GM23248 (cell line): ENCODE measurements at regions not wholly inside any gene's neighbourhood (a gene's known extent, or its start where the extent isn't known, plus 50 kb on each side); places are given as distances from the start of the nearest gene placed in this dataset.

ENCODE experiments used
- DNase-seq: peaks from one replicate; pipeline ENCODE4 v3.0.0-alpha.2; 2015
- H2AFZ ChIP-seq: fragments of 200-600 bp; sonication (generic); 2 replicates; pipeline ENCODE4 v1.6.1; 2016; ENCODE audit warnings: antibody characterized with exemption
- H3F3A ChIP-seq: fragments of 200-600 bp; sonication (generic); 2 replicates; pipeline ENCODE4 v1.6.1; 2016; ENCODE audit warnings: mild to moderate bottlenecking, antibody characterized with exemption, mixed run types; ENCODE audit not compliant: insufficient read depth
- H3K27ac ChIP-seq: fragments of 200-600 bp; sonication (generic); 2 replicates; pipeline ENCODE4 v1.5.1; 2016; ENCODE audit warnings: mild to moderate bottlenecking
- H3K27me3 ChIP-seq: fragments of 200-600 bp; sonication (generic); replicated peaks from 2 replicates; pipeline ENCODE4 v1.6.1; 2016; ENCODE audit warnings: mild to moderate bottlenecking; ENCODE audit not compliant: insufficient read depth
- H3K36me3 ChIP-seq: fragments of 200-600 bp; sonication (generic); 2 replicates; pipeline ENCODE4 v1.6.1; 2016; ENCODE audit warnings: low read depth, mild to moderate bottlenecking
- H3K4me1 ChIP-seq: fragments of 200-600 bp; sonication (generic); 2 replicates; pipeline ENCODE4 v1.6.1; 2016; ENCODE audit warnings: mild to moderate bottlenecking; ENCODE audit not compliant: insufficient read depth
- H3K4me2 ChIP-seq: fragments of 200-600 bp; sonication (generic); one replicate; pipeline ENCODE4 v1.6.1; 2016; ENCODE audit warnings: mild to moderate bottlenecking; ENCODE audit not compliant: unreplicated experiment
- H3K4me3 ChIP-seq: fragments of 200-600 bp; sonication (generic); 2 replicates; pipeline ENCODE4 v1.5.1; 2016; ENCODE audit warnings: mild to moderate bottlenecking
- H3K79me2 ChIP-seq: fragments of 200-600 bp; sonication (generic); 2 replicates; pipeline ENCODE4 v1.6.1; 2016; ENCODE audit warnings: mild to moderate bottlenecking; ENCODE audit not compliant: insufficient read depth
- H3K9ac ChIP-seq: fragments of 200-600 bp; sonication (generic); 2 replicates; pipeline ENCODE4 v1.6.1; 2016; ENCODE audit warnings: mild to moderate bottlenecking
- H3K9me2 ChIP-seq: fragments of 200-600 bp; sonication (generic); 2 replicates; pipeline ENCODE4 v1.6.1; 2016; ENCODE audit warnings: mixed run types, mild to moderate bottlenecking, moderate library complexity; ENCODE audit not compliant: insufficient read depth
- H3K9me3 ChIP-seq: fragments of 200-600 bp; sonication (generic); one replicate; pipeline ENCODE4 v1.6.1; 2017; ENCODE audit warnings: low read depth
- H4K20me1 ChIP-seq: fragments of 200-600 bp; sonication (generic); 2 replicates; pipeline ENCODE4 v1.6.0; 2016; ENCODE audit not compliant: insufficient read depth
- EZH2 ChIP-seq: fragments of 200-600 bp; sonication (generic); IDR thresholded peaks from 2 replicates; pipeline ENCODE4 v1.6.1; 2018; ENCODE audit warnings: antibody characterized with exemption, mild to moderate bottlenecking; ENCODE audit not compliant: insufficient read depth, poor library complexity, severe bottlenecking
- EZH2phosphoT487 ChIP-seq: fragments of 200-600 bp; sonication (generic); IDR thresholded peaks from 2 replicates; pipeline ENCODE4 v1.6.1; 2018; ENCODE audit warnings: antibody characterized with exemption, moderate library complexity, mild to moderate bottlenecking, low read depth; ENCODE audit not compliant: insufficient read depth
- WGBS, 2 experiments: methylation state at CpG; one replicate each; pipeline ENCODE4 v1.1.6; 2015 to 2017; ENCODE audit warnings: low lambda C conversion rate in 2 of 2, low coverage in 1 of 2; ENCODE audit errors: missing lambda C conversion rate in 2 of 2; 5-methylcytosine and 5-hydroxymethylcytosine counted together
- in situ Hi-C: fragments of 300-500 bp; cut with MboI; formaldehyde crosslinking; loops from 2 replicates; pipeline ENCODE4 v1.15.0; 2020

DNA sequence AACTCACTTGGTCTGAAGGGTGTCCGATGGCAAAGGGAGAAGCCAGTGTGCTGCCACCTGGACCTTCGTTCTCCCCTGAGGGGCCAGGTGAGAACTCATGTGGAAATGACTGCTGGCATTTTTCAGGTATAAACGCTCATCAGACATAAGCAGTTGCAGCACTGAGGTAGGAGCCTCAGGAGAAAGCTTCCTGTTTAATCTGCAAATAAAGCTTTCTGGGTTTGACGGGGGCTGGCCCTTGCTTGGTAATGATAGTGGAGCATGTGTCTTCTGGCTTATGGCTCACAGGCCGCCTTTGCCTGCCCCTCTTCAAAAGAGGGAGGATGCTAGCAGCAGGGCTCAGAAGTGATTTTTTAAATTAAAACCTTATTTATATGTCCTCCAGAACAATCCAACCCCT lies 122.1 kb upstream of the SLC24A3 start:
- Histone ChIP-seq H3K4me1 (no peaks in the 10 kb centered on the region), H3K4me2 (no peak overlapping the region), H3F3A (no peaks in the 10 kb centered on the region), H3K4me3 (no peak overlapping the region), H3K27ac (no peak overlapping the region), H3K36me3 (no peaks in the 10 kb centered on the region), H3K79me2 (no peaks in the 10 kb centered on the region), H3K9ac (no peak overlapping the region), H2AFZ (no peak overlapping the region), H3K9me3 (no peaks in the 10 kb centered on the region), H3K9me2 (no peaks in the 10 kb centered on the region), H4K20me1 (no peaks in the 10 kb centered on the region), H3K27me3 (no peaks in the 10 kb centered on the region)
- WGBS, 2 experiments = 28 to 32% methylated on average over 5 of the region's 5 CpGs
- no peak for TF ChIP-seq EZH2phosphoT487
- TF ChIP-seq EZH2 = no peak
- no peak for DNase-seq
- in situ Hi-C loops = no loop called here

GRCh38 chr20:19094959-19095541 lies 117.4 kb upstream of the SLC24A3 start:
- no peaks in the 10 kb centered on the region for H4K20me1 ChIP-seq
- H2AFZ ChIP-seq = no peak overlapping the region
- no peak for TF ChIP-seq EZH2phosphoT487
- TF ChIP-seq EZH2 = no peak
- H3K4me1 ChIP-seq = no peaks in the 10 kb centered on the region
- in situ Hi-C loops = no loop called here
- no peaks in the 10 kb centered on the region for H3K9me2 ChIP-seq
- H3K9me3 ChIP-seq = no peaks in the 10 kb centered on the region
- no peak overlapping the region for H3K9ac ChIP-seq
- no peak overlapping the region for H3K4me2 ChIP-seq
- no peaks in the 10 kb centered on the region for H3K79me2 ChIP-seq
- no peaks in the 10 kb centered on the region for H3K27me3 ChIP-seq
- 42 to 45% methylated on average over 5 of the region's 5 CpGs for WGBS, 2 experiments
- no peaks in the 10 kb centered on the region for H3K36me3 ChIP-seq
- H3K27ac ChIP-seq = no peak overlapping the region
- H3K4me3 ChIP-seq = no peak overlapping the region
- H3F3A ChIP-seq = no peaks in the 10 kb centered on the region
- no peak for DNase-seq

DNA sequence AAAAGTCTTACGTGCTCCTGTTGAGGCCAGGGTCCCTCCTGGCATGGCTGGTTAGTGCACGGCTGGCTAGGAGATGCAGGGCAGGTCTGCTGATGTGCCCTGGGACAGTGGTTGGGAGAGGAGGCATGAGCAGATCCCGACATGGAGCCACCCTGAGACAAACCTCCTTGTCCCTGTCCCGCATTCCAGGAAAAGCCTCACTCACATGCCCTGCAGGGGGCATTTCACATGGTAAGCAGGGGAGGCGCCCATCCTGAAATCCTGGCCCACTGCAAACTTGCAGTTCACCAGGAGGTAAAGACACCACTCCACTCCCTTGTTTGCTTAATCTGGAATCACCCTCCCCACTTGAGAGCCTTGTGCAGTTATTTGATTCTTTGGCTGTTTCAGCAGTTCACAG lies 116.7 kb upstream of the SLC24A3 start:
- Histone ChIP-seq H4K20me1 (no peaks in the 10 kb centered on the region), H3K36me3 (no peaks in the 10 kb centered on the region), H3K9ac (no peak overlapping the region), H3K9me2 (no peaks in the 10 kb centered on the region), H3K27me3 (no peaks in the 10 kb centered on the region), H3K27ac (no peak overlapping the region), H3K79me2 (no peaks in the 10 kb centered on the region), H3K4me1 (no peaks in the 10 kb centered on the region), H2AFZ (no peak overlapping the region), H3K4me3 (no peak overlapping the region), H3K4me2 (no peak overlapping the region), H3F3A (no peaks in the 10 kb centered on the region), H3K9me3 (no peaks in the 10 kb centered on the region)
- DNase-seq = no peak
- no peak for TF ChIP-seq EZH2
- no peak for TF ChIP-seq EZH2phosphoT487
- 47 to 52% methylated on average over 5 of the region's 5 CpGs for WGBS, 2 experiments
- in situ Hi-C loops = no loop called here

- no peaks in the 10 kb centered on the region for H3K9me2 ChIP-seq
- H3K27me3 ChIP-seq = no peaks in the 10 kb centered on the region
- H3K4me1 ChIP-seq = no peaks in the 10 kb centered on the region
- 54 to 71% methylated on average over 2 of the region's 2 CpGs for WGBS, 2 experiments
- H4K20me1 ChIP-seq = no peaks in the 10 kb centered on the region
- H3F3A ChIP-seq = no peaks in the 10 kb centered on the region
- H2AFZ ChIP-seq = no peak overlapping the region
- no peak for DNase-seq
- no peaks in the 10 kb centered on the region for H3K9me3 ChIP-seq
- H3K27ac ChIP-seq = no peak overlapping the region
- H3K9ac ChIP-seq = no peak overlapping the region
- H3K4me2 ChIP-seq = no peak overlapping the region
- TF ChIP-seq EZH2phosphoT487 (no peak), EZH2 (no peak)
- no peak overlapping the region for H3K4me3 ChIP-seq
- H3K79me2 ChIP-seq = no peaks in the 10 kb centered on the region
- no peaks in the 10 kb centered on the region for H3K36me3 ChIP-seq
- in situ Hi-C loops = no loop called here
Measured at GRCh38 chr20:19096843-19097242, 115.6 kb upstream of the SLC24A3 start.

- H3K4me3 ChIP-seq = no peak overlapping the region
- no peak overlapping the region for H2AFZ ChIP-seq
- H3K9ac ChIP-seq = no peak overlapping the region
- no peaks in the 10 kb centered on the region for H3F3A ChIP-seq
- no peak for DNase-seq
- H3K27ac ChIP-seq = no peak overlapping the region
- no peak for TF ChIP-seq EZH2
- no peak for TF ChIP-seq EZH2phosphoT487
- no peaks in the 10 kb centered on the region for H3K36me3 ChIP-seq
- no peaks in the 10 kb centered on the region for H3K9me3 ChIP-seq
- no peaks in the 10 kb centered on the region for H3K27me3 ChIP-seq
- H3K4me1 ChIP-seq = no peaks in the 10 kb centered on the region
- no peaks in the 10 kb centered on the region for H3K9me2 ChIP-seq
- WGBS, 2 experiments = 10 to 11% methylated on average over 4 of the region's 4 CpGs
- H4K20me1 ChIP-seq = no peaks in the 10 kb centered on the region
- no peaks in the 10 kb centered on the region for H3K79me2 ChIP-seq
- in situ Hi-C loops = no loop called here
- no peak overlapping the region for H3K4me2 ChIP-seq
Measured at GRCh38 chr20:19098117-19098516, 114.3 kb upstream of the SLC24A3 start.
